NCI-H1694 treated with DMSO at 0.1 percent for 48 hours (cell line): ENCODE measurements at regions not wholly inside any gene's neighbourhood (a gene's known extent, or its start where the extent isn't known, plus 50 kb on each side); places are given as distances from the start of the nearest gene placed in this dataset.

Experiments used
- DNase-seq: peaks from one replicate; lab custom pipeline; 2025; lab: John Stamatoyannopoulos, UW

- no peak for DNase-seq
These were observed 752.8 kb upstream of the ADAMTS16 start for GRCh38 chr5:4387290-4387689.

GRCh38 chr5:4395752-4396151 lies 744.4 kb upstream of the ADAMTS16 start:
- no peak for DNase-seq

GRCh38 chr5:4405614-4406219 lies 734.4 kb upstream of the ADAMTS16 start:
- DNase-seq, result no peak

- DNase-seq, result no peak
These were observed 730.0 kb upstream of the ADAMTS16 start for GRCh38 chr5:4410151-4410550.

GRCh38 chr5:4411664-4412063 lies 728.5 kb upstream of the ADAMTS16 start:
- no peak for DNase-seq

- no peak for DNase-seq
These were observed 726.1 kb upstream of the ADAMTS16 start for GRCh38 chr5:4413996-4414395.

GRCh38 chr5:4418084-4418483 lies 722.0 kb upstream of the ADAMTS16 start:
- no peak for DNase-seq

GRCh38 chr5:4419281-4419680 lies 720.8 kb upstream of the ADAMTS16 start:
- DNase-seq, result no peak

GRCh38 chr5:4420177-4420576 lies 720.0 kb upstream of the ADAMTS16 start:
- DNase-seq, result no peak

- no peak for DNase-seq
These were observed 719.4 kb upstream of the ADAMTS16 start for GRCh38 chr5:4420681-4421080.

GRCh38 chr5:4422247-4422646 lies 717.9 kb upstream of the ADAMTS16 start:
- DNase-seq, result no peak

GRCh38 chr5:4424895-4425294 lies 715.2 kb upstream of the ADAMTS16 start:
- DNase-seq, result no peak

GRCh38 chr5:4440536-4440935 lies 699.6 kb upstream of the ADAMTS16 start:
- DNase-seq, result no peak

GRCh38 chr5:4442221-4442620 lies 697.9 kb upstream of the ADAMTS16 start:
- no peak for DNase-seq

GRCh38 chr5:4447657-4448056 lies 692.5 kb upstream of the ADAMTS16 start:
- DNase-seq, result no peak

GRCh38 chr5:4453655-4454054 lies 686.5 kb upstream of the ADAMTS16 start:
- DNase-seq, result no peak

- no peak for DNase-seq
These were observed 660.7 kb upstream of the ADAMTS16 start for GRCh38 chr5:4479426-4479825.

- DNase-seq, result no peak
These were observed 659.4 kb upstream of the ADAMTS16 start for GRCh38 chr5:4480528-4481349.

- no peak for DNase-seq
These were observed 652.5 kb upstream of the ADAMTS16 start for GRCh38 chr5:4487581-4487980.

- DNase-seq, result no peak
These were observed 628.0 kb upstream of the ADAMTS16 start for GRCh38 chr5:4511996-4512656.

GRCh38 chr5:4513381-4513780 lies 626.7 kb upstream of the ADAMTS16 start:
- DNase-seq, result no peak

GRCh38 chr5:4514067-4514648 lies 626.0 kb upstream of the ADAMTS16 start:
- no peak for DNase-seq
